GM19035 (cell line): ENCODE measurements at regions not wholly inside any gene's neighbourhood (a gene's known extent, or its start where the extent isn't known, plus 50 kb on each side); places are given as distances from the start of the nearest gene placed in this dataset.
"Not testable (repeated sequence)": the region's sequence is repeated elsewhere in the genome, so short reads cannot be mapped to it uniquely, and the experiment has no call there.

Source experiments
- ATAC-seq: cut with Tn5 transposase; IDR thresholded peaks from one replicate; pipeline ENCODE4 v1.9.1; 2021; ENCODE audit not compliant: unreplicated experiment

DNA sequence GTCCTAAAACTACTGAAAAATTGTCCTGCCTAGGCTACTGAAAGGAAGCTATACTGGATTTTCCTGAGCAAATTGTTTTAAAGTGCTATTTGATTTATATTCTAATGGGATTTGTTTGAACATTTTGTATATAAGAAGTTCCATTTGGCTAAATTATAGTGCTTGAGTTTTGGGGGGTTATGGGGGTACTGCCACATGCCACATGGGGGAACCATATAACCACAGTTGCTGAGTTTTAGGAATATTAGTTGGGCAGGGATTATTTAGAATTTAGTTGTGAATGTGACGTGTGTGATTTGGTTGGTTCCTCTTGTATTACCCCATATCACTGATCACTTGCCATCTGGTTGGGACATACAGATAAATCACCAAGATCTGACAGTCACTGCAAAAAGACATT lies 224.5 kb upstream of the TAPT1 start:
- no peak for ATAC-seq

DNA sequence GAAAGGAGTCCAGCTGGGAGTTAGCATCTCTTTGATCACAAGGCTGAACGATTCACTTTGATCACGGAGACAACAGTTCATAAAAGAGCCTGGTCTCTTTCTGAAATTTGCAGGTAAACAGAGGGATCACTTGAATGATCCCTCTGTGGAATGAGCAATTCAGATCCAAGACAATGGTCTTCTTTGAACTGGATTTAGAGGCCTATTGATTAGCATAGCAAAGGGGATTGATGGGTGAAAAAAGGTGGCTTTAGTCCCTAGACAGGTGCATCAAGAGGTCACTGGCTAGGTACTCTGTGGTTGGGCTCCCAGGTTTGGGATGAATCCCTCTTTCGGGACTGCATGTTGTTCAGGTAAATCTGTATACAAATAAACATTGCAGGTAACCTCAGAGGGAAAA lies 223.8 kb upstream of the TAPT1 start:
- no peak for ATAC-seq

DNA sequence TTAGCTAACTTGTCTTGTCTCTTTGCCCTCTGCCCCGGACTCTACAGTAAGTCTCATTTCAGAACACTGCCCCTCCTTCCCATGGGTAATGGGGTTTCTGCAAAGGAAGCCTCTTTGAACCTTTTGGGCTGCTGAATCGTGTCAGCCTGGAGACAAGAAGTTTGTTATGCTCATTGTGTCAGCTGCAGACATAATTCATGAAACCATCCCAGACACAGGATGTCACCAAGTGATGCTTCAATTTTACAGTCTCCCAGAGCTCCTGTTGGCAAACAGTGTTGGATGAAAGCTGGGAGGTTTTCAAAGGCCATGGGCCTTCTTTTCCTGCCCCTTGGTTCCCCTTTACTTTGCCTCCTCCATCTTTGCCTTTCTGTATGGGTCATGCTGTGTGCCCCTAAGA lies 223.1 kb upstream of the TAPT1 start:
- no peak for ATAC-seq

DNA sequence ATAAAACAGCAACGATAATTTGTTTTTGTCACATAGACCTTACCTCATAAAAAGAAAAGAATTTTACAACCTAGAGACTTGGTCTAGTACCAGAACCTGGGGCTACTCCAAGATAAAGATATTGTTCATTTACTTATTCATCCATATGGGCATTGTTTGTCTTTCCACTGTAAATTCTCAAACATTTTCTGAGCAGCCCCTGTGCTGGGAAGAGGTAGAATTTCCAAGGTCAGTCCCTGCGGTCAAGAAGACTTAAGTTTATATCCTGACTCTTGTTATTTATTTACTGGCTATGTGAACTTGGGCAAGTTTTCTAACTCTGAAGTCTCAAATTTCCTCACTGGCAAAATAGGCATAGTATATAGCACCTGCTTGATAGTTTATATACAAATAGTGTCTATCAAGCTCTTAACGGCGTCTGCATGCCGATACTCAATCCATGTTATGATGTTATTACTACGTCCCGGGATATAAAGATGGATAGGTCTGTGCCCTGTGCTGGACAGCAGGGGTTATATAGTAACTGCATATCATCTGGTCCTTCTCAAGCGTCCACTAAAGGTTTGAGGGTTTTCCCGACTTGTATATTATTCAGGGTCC lies 222.1 kb upstream of the TAPT1 start:
- no peak for ATAC-seq

DNA sequence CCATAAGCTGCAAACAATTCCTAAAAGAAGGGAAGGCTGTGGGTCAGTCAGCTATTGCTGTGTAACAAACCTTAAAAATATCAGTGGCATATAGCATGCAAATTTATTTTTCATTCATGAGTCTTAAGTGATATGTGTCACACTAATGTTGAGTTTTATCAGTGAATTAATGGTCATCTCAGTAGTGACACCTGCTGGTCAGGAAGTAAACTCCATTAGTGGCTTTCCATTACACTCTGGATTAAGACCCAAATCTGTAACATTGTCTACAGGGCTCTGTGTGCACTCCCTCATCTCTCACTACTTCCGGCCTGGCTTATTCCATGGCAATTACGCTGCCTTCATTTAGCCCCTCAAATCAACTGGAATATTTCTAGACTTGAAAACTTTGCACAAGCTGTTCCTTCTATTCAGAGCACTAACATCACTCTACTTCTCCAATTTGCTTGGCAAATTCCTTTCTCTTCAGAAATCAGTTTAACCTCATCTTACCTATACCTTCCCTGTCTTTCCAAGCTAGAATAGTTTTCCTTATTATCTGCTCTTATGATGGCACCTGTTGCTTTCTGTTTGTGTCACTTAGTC lies 217.3 kb upstream of the TAPT1 start:
- ATAC-seq = peak; percentile 85

DNA sequence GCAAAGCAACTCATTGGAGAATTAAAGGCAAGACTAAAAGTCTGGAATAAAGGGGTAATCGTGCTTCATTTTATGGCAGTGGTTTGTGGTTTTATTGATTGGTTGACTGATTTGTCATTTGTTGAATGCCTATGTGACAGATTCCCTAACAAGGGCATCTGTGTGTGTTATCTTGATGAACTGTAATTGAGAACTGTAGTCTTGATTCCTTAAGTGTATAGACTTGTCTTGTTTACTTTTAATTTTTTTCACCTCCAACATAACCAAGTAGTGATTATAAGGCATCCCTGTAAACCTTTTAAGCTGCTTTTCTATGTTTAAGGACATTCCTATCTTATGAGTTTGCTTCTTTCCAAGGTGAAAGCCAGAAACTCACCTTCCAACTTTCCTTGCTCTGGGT lies 216.0 kb upstream of the TAPT1 start:
- no peak for ATAC-seq

DNA sequence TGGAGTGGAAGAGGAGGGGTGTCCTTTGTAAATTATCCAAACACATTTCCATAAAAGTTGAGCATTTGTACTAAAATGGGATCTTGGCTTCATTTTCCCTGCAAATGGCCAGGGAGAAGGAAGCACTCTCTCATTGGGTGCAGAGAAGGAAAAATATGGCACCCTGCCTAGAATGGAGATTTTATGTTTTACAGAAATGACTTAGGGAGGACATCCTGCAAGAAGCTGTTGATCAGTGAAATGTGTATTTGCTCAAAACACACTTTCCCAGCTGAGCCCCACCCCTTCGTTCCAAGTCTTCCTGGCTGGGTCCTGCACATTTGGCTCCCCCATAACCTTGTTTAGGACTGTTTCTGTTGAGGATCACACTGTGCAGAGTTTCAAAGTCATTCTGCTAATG lies 213.5 kb upstream of the TAPT1 start:
- no peak for ATAC-seq

DNA sequence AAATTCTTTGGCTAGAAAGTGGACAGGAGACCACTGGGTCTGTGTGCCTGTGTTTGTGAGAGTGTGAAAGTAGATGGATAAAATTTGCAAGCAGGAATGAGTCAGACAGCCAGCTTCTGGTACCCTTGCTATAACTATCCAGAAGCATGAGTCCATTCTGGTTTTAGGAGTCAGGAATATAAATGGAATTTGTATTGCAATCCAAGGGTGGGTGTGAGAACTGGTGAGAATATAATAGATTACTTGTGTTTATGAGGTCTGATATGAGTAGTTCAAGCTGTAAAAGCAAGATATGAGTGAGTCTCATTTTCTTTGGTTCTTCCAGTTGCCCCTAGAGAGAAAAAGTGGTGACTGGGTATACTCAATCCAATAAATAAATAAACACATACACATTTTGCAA lies 212.7 kb upstream of the TAPT1 start:
- no peak for ATAC-seq

DNA sequence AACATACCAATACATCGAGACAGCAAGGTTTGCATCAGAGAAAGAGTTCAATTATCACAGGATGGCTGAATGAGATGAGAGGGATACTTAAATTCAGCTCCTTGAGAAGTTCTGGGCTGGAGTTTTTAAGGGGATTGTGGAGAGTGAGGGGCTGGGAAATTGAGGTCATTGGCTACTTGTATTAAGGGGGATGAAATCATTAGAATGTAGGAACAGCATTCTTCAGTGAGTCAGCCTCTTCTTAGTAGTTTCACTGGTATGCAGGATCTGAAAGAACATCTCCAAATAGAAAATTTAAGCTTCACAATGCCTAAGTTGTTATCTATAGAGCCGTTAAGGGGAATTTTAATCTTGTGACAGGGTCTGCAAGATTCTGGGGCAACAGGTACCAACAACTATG lies 211.6 kb upstream of the TAPT1 start:
- ATAC-seq = no peak

DNA sequence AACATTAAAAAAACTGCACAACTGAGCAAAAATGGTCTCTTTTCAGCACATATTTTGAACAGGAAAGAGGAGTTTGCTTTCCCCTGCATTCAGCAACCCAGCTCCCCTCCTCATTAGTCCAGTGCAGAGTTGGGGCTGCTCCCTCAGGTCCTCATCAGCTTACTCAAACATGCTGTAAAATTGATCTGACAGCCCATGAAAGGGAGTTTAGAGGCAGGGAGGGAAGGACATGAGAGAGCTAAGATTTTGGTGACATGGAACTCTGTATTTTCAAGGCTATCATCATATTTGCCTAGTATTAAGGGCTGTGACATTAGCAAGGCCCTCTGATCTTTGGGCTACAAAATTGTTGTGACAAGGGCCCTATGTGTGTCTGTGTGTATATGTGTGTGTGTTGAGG lies 205.6 kb upstream of the TAPT1 start:
- no peak for ATAC-seq

DNA sequence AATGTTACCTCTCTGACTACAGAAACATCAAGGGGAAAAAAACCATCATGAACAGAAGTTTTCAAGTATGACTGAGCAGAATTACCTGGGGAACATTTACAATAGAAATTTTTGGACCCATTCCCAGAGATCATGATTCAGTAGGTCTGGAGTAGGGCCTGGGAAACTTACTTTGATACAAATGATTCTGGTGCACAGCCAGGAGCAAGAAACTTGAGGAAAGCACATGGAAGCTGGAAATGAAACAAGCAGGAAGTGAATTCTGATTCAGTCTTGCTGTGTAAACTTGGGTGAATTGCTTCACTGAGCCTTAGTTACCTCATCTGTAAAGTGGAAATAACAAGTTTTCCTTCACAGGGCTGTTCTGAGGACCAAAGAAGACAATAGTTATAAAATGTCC lies 192.5 kb upstream of the TAPT1 start:
- no peak for ATAC-seq

DNA sequence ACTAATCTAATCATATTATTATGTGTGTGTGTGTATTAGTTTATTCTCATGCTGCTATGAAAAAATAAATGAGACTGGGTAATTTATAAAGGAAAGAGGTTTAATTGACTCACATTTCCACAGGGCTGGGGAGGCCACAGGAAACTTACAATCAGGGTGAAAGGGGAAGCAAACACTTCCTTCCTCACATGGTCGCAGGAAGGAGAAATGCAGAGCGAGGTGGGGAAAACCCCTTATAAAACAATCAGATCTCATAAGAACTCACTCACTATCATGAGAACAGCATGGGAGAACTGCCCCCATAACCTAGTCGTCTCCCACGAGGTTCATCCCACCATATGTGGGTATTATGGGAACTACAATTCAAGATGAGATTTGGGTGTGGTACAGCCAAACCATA lies 190.9 kb upstream of the TAPT1 start:
- no peak for ATAC-seq

DNA sequence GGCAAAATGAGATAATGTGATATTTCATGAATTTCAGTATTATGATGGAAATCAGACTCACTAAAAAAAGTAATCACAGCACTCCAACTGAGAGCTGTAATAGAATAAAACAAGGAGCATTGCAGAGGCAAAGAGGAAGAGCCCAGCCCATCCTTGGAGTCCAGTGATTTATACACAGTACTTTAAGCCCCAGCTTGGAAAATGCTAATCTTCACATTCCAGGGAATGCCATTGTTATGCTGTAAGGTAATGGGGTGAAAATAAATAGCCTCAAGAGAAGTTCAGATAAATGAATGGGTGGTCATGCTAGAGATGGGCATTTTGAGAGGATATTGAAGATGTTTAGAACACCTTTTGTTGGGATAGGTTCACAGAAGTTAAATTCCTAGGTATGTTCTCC lies 190.3 kb upstream of the TAPT1 start:
- no peak for ATAC-seq

DNA sequence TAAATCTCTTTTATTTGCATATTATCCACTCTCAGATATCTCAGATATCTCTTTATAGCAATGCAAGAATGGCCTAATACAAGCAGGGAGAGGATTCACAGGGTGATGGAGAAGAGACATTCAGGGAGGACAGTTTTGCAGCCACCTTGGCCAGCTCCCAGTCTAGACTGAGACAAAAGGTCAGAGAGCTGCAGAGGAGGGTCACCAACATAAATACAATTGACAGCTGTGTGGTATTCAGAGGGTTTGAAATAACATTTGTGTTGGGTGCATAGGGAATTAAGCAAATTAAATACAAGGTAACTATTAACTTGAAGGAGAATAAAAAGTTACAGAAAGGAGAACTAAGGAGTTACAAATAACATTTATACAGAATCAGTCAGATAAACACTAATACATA lies 189.5 kb upstream of the TAPT1 start:
- no peak for ATAC-seq

DNA sequence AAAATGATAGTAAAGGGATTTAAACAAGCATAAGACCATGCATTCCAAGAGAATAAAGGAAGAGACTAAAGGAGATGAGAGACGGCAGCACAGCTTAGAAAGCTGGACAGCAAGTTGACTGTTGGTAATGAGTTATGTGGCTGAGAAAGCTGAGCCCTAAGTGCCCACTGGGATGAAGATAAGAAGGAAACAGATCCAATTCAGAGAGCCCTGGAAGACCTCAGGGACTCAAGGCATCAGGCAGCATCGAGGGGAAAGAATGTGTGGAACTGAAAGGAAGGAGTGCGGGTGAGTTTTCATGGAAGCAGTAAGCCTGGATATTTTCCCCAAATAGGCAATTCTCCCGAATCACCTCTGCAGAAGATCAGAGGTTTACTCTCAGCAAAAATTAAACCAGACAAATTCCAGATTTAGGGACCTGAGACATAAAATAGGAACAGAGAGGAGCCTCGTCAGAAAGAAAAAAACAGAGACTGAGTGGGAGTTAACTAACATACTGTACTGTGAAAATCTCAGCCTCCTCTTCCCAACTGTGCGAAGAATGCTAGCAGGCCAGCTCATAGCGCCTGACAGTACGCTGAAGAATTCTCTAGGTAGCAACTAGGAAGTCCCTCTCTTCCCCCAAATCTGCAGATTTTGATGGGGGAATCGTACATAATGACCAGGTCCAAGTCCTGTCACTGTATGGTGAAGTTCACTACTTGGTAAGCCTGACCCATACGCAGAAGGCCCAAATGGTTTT lies 187.7 kb upstream of the TAPT1 start:
- no peak for ATAC-seq

DNA sequence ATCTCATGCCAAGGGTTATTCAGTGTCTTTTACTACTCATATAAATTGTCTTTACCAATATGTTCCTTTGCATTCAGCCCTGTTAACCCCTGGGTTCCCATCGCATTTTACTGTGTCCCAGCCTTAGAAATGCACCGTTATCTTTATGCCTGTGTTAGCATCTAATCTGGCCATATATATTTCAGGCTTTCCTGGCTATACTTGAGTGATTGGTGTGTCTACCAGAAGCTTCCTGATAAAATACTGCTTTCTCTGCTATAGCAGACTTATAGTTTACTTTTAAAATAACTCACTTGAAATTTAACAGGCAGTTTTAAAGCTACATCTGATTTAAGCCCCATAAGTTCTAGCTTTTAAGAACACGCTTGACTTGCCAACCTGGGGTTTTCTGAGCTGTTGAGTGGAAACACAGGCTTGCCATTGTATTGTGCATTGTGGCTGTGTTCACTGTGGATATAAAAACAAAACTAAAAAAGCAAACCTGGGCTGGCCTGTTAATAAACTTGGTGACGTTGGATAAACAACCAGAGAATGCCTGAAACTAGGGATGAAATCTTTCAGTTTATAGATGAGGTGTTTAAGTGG lies 185.3 kb upstream of the TAPT1 start:
- no peak for ATAC-seq

DNA sequence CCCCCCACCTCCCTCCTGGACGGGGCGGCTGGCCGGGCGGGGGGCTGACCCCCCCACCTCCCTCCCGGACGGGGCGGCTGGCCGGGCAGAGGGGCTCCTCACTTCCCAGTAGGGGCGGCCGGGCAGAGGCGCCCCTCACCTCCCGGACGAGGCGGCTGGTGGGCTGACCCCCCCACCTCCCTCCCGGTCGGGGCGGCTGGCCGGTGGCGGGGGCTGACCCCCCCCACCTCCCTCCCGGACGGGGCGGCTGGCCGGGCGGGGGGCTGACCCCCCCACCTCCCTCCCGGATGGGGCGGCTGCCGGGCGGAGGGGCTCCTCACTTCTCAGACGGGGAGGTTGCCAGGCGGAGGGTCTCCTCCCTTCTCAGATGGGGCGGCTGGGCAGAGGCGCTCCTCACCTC lies 166.9 kb upstream of the TAPT1 start:
- ATAC-seq = not testable (repeated sequence)

DNA sequence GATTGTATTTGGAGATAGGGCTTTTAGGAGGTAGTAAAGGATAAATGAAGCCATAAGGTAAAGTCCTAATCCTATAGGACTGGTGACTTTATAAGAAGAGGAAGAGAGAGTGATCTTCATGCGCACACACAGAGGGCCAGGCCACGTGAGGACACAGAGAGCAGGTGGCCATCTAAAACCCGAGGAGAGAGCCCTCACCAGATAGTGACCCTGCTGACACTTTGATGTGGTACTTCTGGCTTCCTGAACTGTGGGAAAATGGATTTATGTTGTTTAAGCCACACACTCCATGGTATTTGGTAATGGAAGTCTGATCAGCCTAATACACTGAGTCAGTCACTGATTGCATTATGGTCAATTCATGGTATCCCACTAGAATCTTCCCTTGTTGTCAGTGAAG lies 164.9 kb upstream of the TAPT1 start:
- no peak for ATAC-seq

DNA sequence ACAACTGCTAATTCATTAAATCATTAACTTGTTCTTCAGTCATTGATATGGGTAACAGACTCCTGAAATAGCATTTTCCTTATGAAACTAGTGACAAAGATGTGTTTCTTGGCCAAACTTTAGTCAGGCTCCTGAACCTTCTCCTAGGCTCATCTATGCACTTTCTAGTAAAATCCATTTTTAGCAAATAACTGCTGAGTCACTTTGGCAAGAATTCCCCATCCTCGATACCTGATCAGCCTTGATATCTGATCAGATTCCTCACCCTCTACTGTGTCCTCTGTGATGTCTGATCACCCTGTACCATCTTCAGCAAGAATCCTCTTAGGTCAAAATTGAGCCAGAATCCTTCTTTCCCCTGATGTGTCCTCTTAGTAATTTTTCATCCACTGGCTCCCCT lies 161.2 kb upstream of the TAPT1 start:
- no peak for ATAC-seq

DNA sequence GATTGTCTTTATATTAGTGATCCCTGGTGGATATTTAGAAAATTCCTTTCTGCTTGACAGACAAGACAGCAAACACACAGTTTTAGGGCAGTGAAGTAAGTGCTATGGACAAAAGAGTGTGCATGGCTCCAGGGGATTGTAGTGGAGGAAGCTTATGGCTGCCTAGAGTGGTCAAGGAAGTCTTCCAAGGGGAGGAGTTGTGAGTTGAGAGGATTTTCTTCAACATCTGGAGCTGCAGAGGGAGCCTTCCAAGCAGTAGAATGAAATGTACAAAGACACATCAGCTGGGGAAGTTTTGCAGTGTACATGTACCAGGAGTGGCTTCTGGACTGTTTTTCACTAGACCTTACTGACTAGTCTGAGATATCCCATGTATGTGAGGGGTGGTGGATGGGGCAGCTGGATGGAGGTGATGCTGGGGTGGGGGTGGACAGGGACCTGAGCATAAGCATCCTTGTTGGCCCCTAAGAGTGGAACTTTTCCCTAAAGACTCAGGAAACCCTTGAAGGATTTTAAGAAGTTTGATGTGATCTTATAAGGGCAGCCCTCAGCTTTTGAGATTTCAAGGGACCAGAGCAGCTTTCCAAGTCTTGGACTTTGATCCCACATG lies 160.5 kb upstream of the TAPT1 start:
- no peak for ATAC-seq

DNA sequence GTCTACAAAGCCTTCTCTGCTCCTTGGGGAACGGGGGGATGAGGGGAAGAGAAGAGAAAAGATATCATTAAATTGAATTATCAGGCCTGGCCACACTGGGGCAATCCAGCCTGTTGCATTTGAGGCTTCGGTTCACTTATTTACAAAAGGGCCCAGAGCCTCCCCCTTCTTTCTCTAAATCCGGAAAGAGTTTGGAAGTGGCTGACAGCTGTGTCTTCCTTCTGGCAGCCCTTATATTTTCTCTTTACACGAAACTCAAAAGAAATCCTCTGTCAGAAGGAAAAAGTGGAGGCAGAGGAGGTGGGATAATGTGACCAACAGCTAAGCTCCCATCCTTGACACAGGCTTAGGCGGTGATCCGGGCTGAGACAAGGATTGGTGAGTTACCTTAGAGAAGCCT lies 158.3 kb upstream of the TAPT1 start:
- no peak for ATAC-seq

DNA sequence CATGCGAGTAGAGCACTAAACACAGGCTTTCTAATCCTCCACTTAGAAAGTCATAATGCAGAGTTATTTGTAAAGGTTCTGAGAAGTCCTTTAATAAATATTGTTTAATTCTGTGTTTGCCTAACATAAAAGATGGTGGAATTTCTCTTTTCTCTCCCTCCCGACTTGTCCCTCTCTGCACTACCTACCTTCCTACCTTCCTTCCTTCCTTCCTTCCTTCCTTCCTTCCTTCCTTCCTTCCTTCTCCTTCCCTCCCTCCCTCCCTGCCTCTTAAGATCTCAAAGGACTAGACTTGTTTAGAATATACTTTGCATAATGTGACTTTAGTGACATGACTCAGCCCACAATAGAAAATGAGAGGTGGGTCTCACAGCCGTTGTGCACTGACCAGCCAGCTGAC lies 156.3 kb upstream of the TAPT1 start:
- no peak for ATAC-seq
